ENCODE measurements at regions not wholly inside any gene's neighbourhood (a gene's known extent, or its start where the extent isn't known, plus 50 kb on each side); places are given as distances from the start of the nearest gene placed in this dataset.

DNA sequence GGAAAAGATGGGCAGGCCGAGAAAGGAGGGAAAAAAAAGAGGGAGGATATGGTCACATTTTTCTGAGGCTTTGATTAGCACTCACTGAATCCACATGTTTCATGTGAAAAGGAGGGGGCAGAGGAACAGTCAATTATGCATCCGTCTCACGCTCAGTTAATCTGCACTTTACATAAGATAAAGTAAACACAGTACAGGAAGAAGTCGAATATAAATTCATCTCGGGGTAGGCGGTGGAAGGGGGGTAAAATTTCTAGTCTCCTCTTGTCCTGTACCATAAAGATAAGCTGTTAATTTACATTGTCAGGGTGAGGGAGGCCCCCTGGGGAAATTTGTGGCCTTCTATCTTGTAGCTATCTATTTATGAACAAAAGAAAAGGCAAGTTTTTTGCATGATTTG, 73.1 kb upstream of the CES5A start (continued):
- TF ChIP-seq PRDM6 (tag by site-specific recombination; IDR thresholded peaks at IDR 0.05) = peak; percentile 58
- peak; percentile 66 for TF ChIP-seq GLIS1 (tag by site-specific recombination; IDR thresholded peaks at IDR 0.05)
- TF ChIP-seq, protein P1, sequence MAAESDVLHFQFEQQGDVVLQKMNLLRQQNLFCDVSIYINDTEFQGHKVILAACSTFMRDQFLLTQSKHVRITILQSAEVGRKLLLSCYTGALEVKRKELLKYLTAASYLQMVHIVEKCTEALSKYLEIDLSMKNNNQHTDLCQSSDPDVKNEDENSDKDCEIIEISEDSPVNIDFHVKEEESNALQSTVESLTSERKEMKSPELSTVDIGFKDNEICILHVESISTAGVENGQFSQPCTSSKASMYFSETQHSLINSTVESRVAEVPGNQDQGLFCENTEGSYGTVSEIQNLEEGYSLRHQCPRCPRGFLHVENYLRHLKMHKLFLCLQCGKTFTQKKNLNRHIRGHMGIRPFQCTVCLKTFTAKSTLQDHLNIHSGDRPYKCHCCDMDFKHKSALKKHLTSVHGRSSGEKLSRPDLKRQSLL (tag by site-specific recombination; IDR thresholded peaks at IDR 0.05) = no peak

- H3K4me1 ChIP-seq (ENCODE audit: control insufficient read depth, insufficient read depth, low read length) = peaks cover 15% of the 10 kb centered on the region
- no peak overlapping the region for H3K4me3 ChIP-seq (ENCODE audit: low read depth, low read length)
- H3K9me3 ChIP-seq (ENCODE audit: control insufficient read depth, insufficient read depth, low read depth, low read length) = no peaks in the 10 kb centered on the region
- TF ChIP-seq ZNF398 (tag by site-specific recombination; IDR thresholded peaks at IDR 0.05) (no peak), ZBTB20 (tag by site-specific recombination; IDR thresholded peaks at IDR 0.05) (0 out of 2 replicates have a peak, but pooled peaks have one; percentile 9), PRDM10 (tag by site-specific recombination; IDR thresholded peaks at IDR 0.05) (0 out of 2 replicates have a peak, but pooled peaks have one; percentile 10), INSM2 (tag by site-specific recombination; IDR thresholded peaks at IDR 0.05) (no peak)
- no peak overlapping the region for H3K27ac ChIP-seq (ENCODE audit: extremely low read depth, low read depth, low read length)
- CTCF ChIA-PET = no interaction called here
- POLR2A ChIA-PET = no interaction called here
- H3K36me3 ChIP-seq (ENCODE audit: control insufficient read depth in 2 of 2, insufficient read depth in 1 of 2, low read length in 2 of 2) = no peaks in the 10 kb centered on the region
These were observed 72.2 kb upstream of the CES5A start for GRCh38 chr16:55947366-55947765.

DNA sequence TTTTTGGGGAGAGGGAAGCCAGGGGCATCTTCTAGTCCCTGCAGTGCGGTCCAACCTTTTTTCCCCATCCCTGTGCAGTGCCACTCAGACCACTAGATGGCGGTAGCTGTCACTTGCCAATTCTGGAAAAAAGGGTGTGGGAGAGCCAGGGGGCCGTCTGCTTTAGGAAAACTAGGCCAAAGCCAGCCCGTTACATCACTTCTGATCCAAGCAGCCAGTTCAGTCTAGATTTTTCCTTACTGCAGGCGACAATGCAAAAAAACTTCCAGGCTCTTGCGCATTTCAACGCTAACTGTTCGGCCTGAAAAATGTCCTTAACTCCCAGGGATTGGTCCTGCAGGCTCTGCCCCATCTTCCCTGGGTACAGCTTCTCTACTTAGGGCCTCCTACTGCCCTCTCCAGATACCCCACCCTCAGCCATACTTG, 69.2 kb upstream of the CES5A start:
- no peak overlapping the region for H3K4me3 ChIP-seq (ENCODE audit: low read depth, low read length)
- TF ChIP-seq, protein P2, sequence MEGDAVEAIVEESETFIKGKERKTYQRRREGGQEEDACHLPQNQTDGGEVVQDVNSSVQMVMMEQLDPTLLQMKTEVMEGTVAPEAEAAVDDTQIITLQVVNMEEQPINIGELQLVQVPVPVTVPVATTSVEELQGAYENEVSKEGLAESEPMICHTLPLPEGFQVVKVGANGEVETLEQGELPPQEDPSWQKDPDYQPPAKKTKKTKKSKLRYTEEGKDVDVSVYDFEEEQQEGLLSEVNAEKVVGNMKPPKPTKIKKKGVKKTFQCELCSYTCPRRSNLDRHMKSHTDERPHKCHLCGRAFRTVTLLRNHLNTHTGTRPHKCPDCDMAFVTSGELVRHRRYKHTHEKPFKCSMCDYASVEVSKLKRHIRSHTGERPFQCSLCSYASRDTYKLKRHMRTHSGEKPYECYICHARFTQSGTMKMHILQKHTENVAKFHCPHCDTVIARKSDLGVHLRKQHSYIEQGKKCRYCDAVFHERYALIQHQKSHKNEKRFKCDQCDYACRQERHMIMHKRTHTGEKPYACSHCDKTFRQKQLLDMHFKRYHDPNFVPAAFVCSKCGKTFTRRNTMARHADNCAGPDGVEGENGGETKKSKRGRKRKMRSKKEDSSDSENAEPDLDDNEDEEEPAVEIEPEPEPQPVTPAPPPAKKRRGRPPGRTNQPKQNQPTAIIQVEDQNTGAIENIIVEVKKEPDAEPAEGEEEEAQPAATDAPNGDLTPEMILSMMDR (tag by site-specific recombination; IDR thresholded peaks at IDR 0.05) = peak; percentile 61
- no peak for TF ChIP-seq ZBTB17 (tag by site-specific recombination; IDR thresholded peaks at IDR 0.05)
- peak; percentile 53 for TF ChIP-seq IKZF3 (tag by site-specific recombination; IDR thresholded peaks at IDR 0.05)
- peak; percentile 56 for TF ChIP-seq ZNF654 (tag by site-specific recombination; IDR thresholded peaks at IDR 0.05; ENCODE audit: low read depth)
- no peaks in the 10 kb centered on the region for H3K9me3 ChIP-seq (ENCODE audit: control insufficient read depth, insufficient read depth, low read depth, low read length)
- H3K36me3 ChIP-seq (ENCODE audit: control insufficient read depth in 2 of 2, insufficient read depth in 1 of 2, low read length in 2 of 2) = no peaks in the 10 kb centered on the region
- no peak overlapping the region for H3K27ac ChIP-seq (ENCODE audit: extremely low read depth, low read depth, low read length)
- CTCF ChIA-PET = interaction anchor here (0.7 to 4.4 kb wide), 13 partner anchors 9 to 480 kb away, joined by 3 to 38 read pairs (median 4); no protein-coding TSS in a partner anchor
- POLR2A ChIA-PET = no interaction called here
- peaks cover 15% of the 10 kb centered on the region for H3K4me1 ChIP-seq (ENCODE audit: control insufficient read depth, insufficient read depth, low read length)
